GM12878 (cell line): ENCODE measurements at regions not wholly inside any gene's neighbourhood (a gene's known extent, or its start where the extent isn't known, plus 50 kb on each side); places are given as distances from the start of the nearest gene placed in this dataset.

ENCODE experiments used
- ATAC-seq: fragments of 200-7000 bp; cut with Tn5 transposase; 3 replicates; pipeline ENCODE4 v1.9.1; 2020; ENCODE audit warnings: mild to moderate bottlenecking, moderate library complexity
- BruUV-seq: library from RNA; stranded (reverse); fragments of 400-500 nt; replicated peaks from 2 replicates; lab custom pipeline; 2021; lab: Mats Ljungman, UMichigan
- CTCF ChIA-PET: fragments of 300-600 bp; sonication (Branson Sonifier 250); formaldehyde crosslinking; extraction: SDS; loops from one replicate; lab custom pipeline; 2021; ENCODE audit warnings: inconsistent platforms; lab: Yijun Ruan, JAX
- POLR2A ChIA-PET: fragments of 350-600 bp; formaldehyde crosslinking; extraction: SDS; loops from one replicate; lab custom pipeline; 2021; ENCODE audit warnings: inconsistent platforms; lab: Charles Lee
- RAD21 ChIA-PET: fragments of 300-600 bp; sonication (Branson Sonifier 250); formaldehyde crosslinking; loops from one replicate; lab custom pipeline; 2023; ENCODE audit warnings: antibody characterized with exemption; ENCODE audit not compliant: unreplicated experiment; lab: Charles Lee
- SMC1A ChIA-PET: fragments of 300-600 bp; sonication (Branson Sonifier 250); formaldehyde crosslinking; loops from one replicate; lab custom pipeline; 2023; ENCODE audit not compliant: unreplicated experiment, uncharacterized antibody; lab: Charles Lee
- DNase-seq: peaks from one replicate; pipeline ENCODE4 v3.0.0-alpha.2; 2011; ENCODE audit warnings: low read depth, low spot score
- FAIRE-seq: peaks from 3 replicates; lab custom pipeline; 2011; peaks lifted over from hg19 to GRCh38; lab: Jason Lieb, UNC
- H2AFZ ChIP-seq: 2 replicates; pipeline ENCODE4 v1.6.0; 2011; ENCODE audit warnings: low read depth, low read length, control low read depth; ENCODE audit not compliant: control insufficient read depth
- H3K27ac ChIP-seq: 2 replicates; pipeline ENCODE4 v1.5.1; 2011; ENCODE audit warnings: control low read depth; ENCODE audit not compliant: control insufficient read depth, insufficient read depth
- H3K27me3 ChIP-seq, 2 experiments: replicated peaks in 1 of 2; 2 replicates each; pipeline versions ENCODE4 v1.6.0 to v1.6.1; 2011; ENCODE audit warnings: low read length in 1 of 2; ENCODE audit not compliant: control insufficient read depth in 2 of 2, insufficient read depth in 2 of 2
- H3K36me3 ChIP-seq, 2 experiments: 2 replicates each; pipeline ENCODE4 v1.5.1; 2011; ENCODE audit warnings: low read length in 1 of 2; ENCODE audit not compliant: control insufficient read depth in 2 of 2, insufficient read depth in 2 of 2
- H3K4me1 ChIP-seq: 2 replicates; pipeline ENCODE4 v1.6.1; 2011; ENCODE audit warnings: mild to moderate bottlenecking, low read length, moderate library complexity, mixed read lengths; ENCODE audit not compliant: control insufficient read depth, insufficient read depth
- H3K4me2 ChIP-seq: 2 replicates; pipeline ENCODE4 v1.6.0; 2011; ENCODE audit warnings: control low read depth; ENCODE audit not compliant: control insufficient read depth, insufficient read depth
- H3K4me3 ChIP-seq: fragments of 200-600 bp; sonication (generic); 2 replicates; pipeline ENCODE4 v1.5.1; 2016
- H3K79me2 ChIP-seq: 2 replicates; pipeline ENCODE4 v1.6.0; 2011; ENCODE audit warnings: low read length; ENCODE audit not compliant: control insufficient read depth, insufficient read depth
- H3K9ac ChIP-seq: 2 replicates; pipeline ENCODE4 v1.8.0; 2011; ENCODE audit warnings: low read length, control low read depth, mixed read lengths; ENCODE audit not compliant: control insufficient read depth, insufficient read depth
- H3K9me3 ChIP-seq: replicated peaks from 3 replicates; pipeline ENCODE4 v1.5.1; 2011; ENCODE audit warnings: mild to moderate bottlenecking, low read length; ENCODE audit not compliant: control insufficient read depth, insufficient read depth
- H4K20me1 ChIP-seq: 2 replicates; pipeline ENCODE4 v1.6.0; 2011; ENCODE audit not compliant: control insufficient read depth, insufficient read depth
- CHD4 ChIP-seq: fragments of 200-600 bp; sonication (generic); IDR thresholded peaks from 2 replicates; pipeline ENCODE4 v1.6.1; 2016; ENCODE audit warnings: mild to moderate bottlenecking
- CTCF ChIP-seq, 3 experiments: IDR thresholded peaks in 2 of 3; conservative IDR thresholded peaks in 1 of 3; 2 replicates each; pipeline ENCODE4 v1.5.1; 2011; ENCODE audit warnings: low read depth in 3 of 3, low read length in 3 of 3, mild to moderate bottlenecking in 3 of 3, control low read depth in 2 of 3, moderate library complexity in 2 of 3, inconsistent platforms in 1 of 3, mixed read lengths in 1 of 3; ENCODE audit not compliant: control insufficient read depth in 2 of 3, insufficient read depth in 1 of 3; ENCODE audit errors: extremely low read depth in 1 of 3
- ESRRA ChIP-seq: IDR thresholded peaks from 2 replicates; pipeline ENCODE4 v1.6.1; 2012; ENCODE audit warnings: mild to moderate bottlenecking, low read length, improper control_type of control experiment
- FOS ChIP-seq: IDR thresholded peaks from 3 replicates; pipeline ENCODE4 v1.6.1; 2011; ENCODE audit warnings: borderline replicate concordance; ENCODE audit not compliant: insufficient read length; ENCODE audit errors: extremely low read depth
- MAX ChIP-seq: IDR thresholded peaks from 2 replicates; pipeline ENCODE4 v1.6.1; 2012; ENCODE audit warnings: low read depth, low read length, improper control_type of control experiment
- MTA2 ChIP-seq: fragments of 450-650 bp; IDR thresholded peaks from 2 replicates; pipeline ENCODE4 v1.6.1; 2016; ENCODE audit warnings: low read depth, mild to moderate bottlenecking, moderate library complexity
- NFIC ChIP-seq: IDR thresholded peaks from 2 replicates; pipeline ENCODE4 v1.6.1; 2012; ENCODE audit warnings: low read depth, mild to moderate bottlenecking, inconsistent platforms, low read length, moderate library complexity
- NR2F1 ChIP-seq: fragments of 450-650 bp; conservative IDR thresholded peaks from 2 replicates; pipeline ENCODE4 v1.6.1; 2017; ENCODE audit warnings: mild to moderate bottlenecking
- POLR2AphosphoS5 ChIP-seq: IDR thresholded peaks from 2 replicates; pipeline ENCODE4 v1.6.1; 2011; ENCODE audit warnings: mild to moderate bottlenecking, low read length, inconsistent platforms
- RELA ChIP-seq: fragments of 450-650 bp; IDR thresholded peaks from 2 replicates; pipeline ENCODE4 v1.8.0; 2014; ENCODE audit warnings: borderline replicate concordance; ENCODE audit not compliant: partially characterized antibody
- SIX5 ChIP-seq: IDR thresholded peaks from 2 replicates; pipeline ENCODE4 v1.6.1; 2011; ENCODE audit warnings: mild to moderate bottlenecking, low read depth, low read length, moderate library complexity; ENCODE audit not compliant: severe bottlenecking
- YY1 ChIP-seq: IDR thresholded peaks from 2 replicates; pipeline ENCODE4 v1.6.1; 2011; ENCODE audit warnings: low read depth, mild to moderate bottlenecking, low read length
- ZBED1 ChIP-seq: IDR thresholded peaks from 2 replicates; pipeline ENCODE4 v1.6.1; 2016; ENCODE audit warnings: borderline replicate concordance
- ZBTB33 ChIP-seq: fragments of 450-650 bp; IDR thresholded peaks from 2 replicates; pipeline ENCODE4 v1.6.1; 2017; ENCODE audit warnings: mild to moderate bottlenecking
- ZNF274 ChIP-seq: IDR thresholded peaks from one replicate; pipeline ENCODE4 v1.8.0; 2011; ENCODE audit not compliant: insufficient read length, insufficient read depth
- ZZZ3 ChIP-seq: IDR thresholded peaks from 2 replicates; pipeline ENCODE4 v1.6.1; 2011; ENCODE audit warnings: low read depth; ENCODE audit not compliant: control insufficient read depth, insufficient read length
- WGBS: methylation state at CpG from one replicate; pipeline ENCODE4 v1.1.6; 2016; ENCODE audit warnings: low lambda C conversion rate; ENCODE audit not compliant: insufficient replicate concordance, insufficient coverage; ENCODE audit errors: missing lambda C conversion rate; 5-methylcytosine and 5-hydroxymethylcytosine counted together
- in situ Hi-C: fragments of 300-500 bp; cut with MboI; formaldehyde crosslinking; loops from 9 replicates; pipeline ENCODE4 v1.14.3; 2018; ENCODE audit warnings: mixed read lengths
- intact Hi-C: fragments of 100-400 bp; cut with micrococcal nuclease; formaldehyde crosslinking; loops from one replicate; pipeline ENCODE4 v1.14.2; 2022; ENCODE audit not compliant: unreplicated experiment

- Histone ChIP-seq H3K27ac (no peak overlapping the region), H3K79me2 (no peaks in the 10 kb centered on the region), H4K20me1 (no peaks in the 10 kb centered on the region), H3K4me2 (no peak overlapping the region), H3K4me3 (no peak overlapping the region), H3K27me3 (no peaks in the 10 kb centered on the region), H3K9ac (no peak overlapping the region), H3K4me1 (no peaks in the 10 kb centered on the region), H3K36me3 (no peaks in the 10 kb centered on the region), H3K9me3 (no peaks in the 10 kb centered on the region; the same call in 2 of the 3 replicates), H2AFZ (no peak overlapping the region)
- in situ Hi-C loops (no loop called here), intact Hi-C loops (no loop called here)
- RAD21 ChIA-PET, result no interaction called here
- FAIRE-seq (no peak), DNase-seq (no peak), ATAC-seq (no peak)
- 38% methylated on average over 1 of the region's 1 CpG for WGBS
- SMC1A ChIA-PET, result no interaction called here
- CTCF ChIA-PET, result no interaction called here
- BruUV-seq, result no TSS peak
- POLR2A ChIA-PET, result no interaction called here
- TF ChIP-seq NFIC, result no peak
- no peak for TF ChIP-seq MTA2
These were observed 160.9 kb upstream of the SEMA3C start for GRCh38 chr7:81079746-81080145.

- no peak overlapping the region for H3K9ac ChIP-seq
- DNase-seq (no peak), FAIRE-seq (no peak), ATAC-seq (no peak)
- H3K4me1 ChIP-seq, result no peaks in the 10 kb centered on the region
- H4K20me1 ChIP-seq, result no peaks in the 10 kb centered on the region
- H3K4me3 ChIP-seq, result no peak overlapping the region
- ChIA-PET POLR2A (no interaction called here), RAD21 (no interaction called here), SMC1A (no interaction called here), CTCF (no interaction called here)
- H3K79me2 ChIP-seq, result no peaks in the 10 kb centered on the region
- no TSS peak for BruUV-seq
- intact Hi-C loops (no loop called here), in situ Hi-C loops (no loop called here)
- WGBS, result 10% methylated on average over 2 of the region's 2 CpGs
- H2AFZ ChIP-seq, result no peak overlapping the region
- H3K27ac ChIP-seq, result no peak overlapping the region
- no peak overlapping the region for H3K4me2 ChIP-seq
- no peaks in the 10 kb centered on the region for H3K27me3 ChIP-seq
- no peaks in the 10 kb centered on the region for H3K36me3 ChIP-seq
- no peaks in the 10 kb centered on the region; the same call in 2 of the 3 replicates for H3K9me3 ChIP-seq
- TF ChIP-seq MAX (no peak), ZNF274 (no peak), NR2F1 (no peak), ESRRA (no peak), CHD4 (no peak), ZBED1 (no peak), ZZZ3 (no peak), YY1 (no peak), CTCF (IDR thresholded peaks at IDR 0.05 in 2 of 3, conservative IDR thresholded peaks at IDR 0.05 in 1 of 3; ENCODE audit: control insufficient read depth in 2 of 3, extremely low read depth in 1 of 3, insufficient read depth in 1 of 3, low read depth in 3 of 3, low read length in 3 of 3) (no peak), SIX5 (no peak), ZBTB33 (no peak), FOS (no peak), RELA (no peak), POLR2AphosphoS5 (no peak)
These were observed 156.3 kb upstream of the SEMA3C start for GRCh38 chr7:81075150-81075549.
